D341Med (cell line): ENCODE measurements at regions not wholly inside any gene's neighbourhood (a gene's known extent, or its start where the extent isn't known, plus 50 kb on each side); places are given as distances from the start of the nearest gene placed in this dataset.

Experiments
- DNase-seq: peaks from one replicate; pipeline ENCODE4 v3.0.0; 2012; ENCODE audit warnings: low spot score

GRCh38 chr2:34950797-34951196 is 1351.7 kb upstream of the FAM98A start:
- no peak for DNase-seq

- DNase-seq: no peak
Observed at GRCh38 chr2:34949316-34949715, 1350.2 kb upstream of the FAM98A start.

- peak; percentile 6 for DNase-seq
Observed at GRCh38 chr2:34936089-34936488, 1337.0 kb upstream of the FAM98A start.

DNA sequence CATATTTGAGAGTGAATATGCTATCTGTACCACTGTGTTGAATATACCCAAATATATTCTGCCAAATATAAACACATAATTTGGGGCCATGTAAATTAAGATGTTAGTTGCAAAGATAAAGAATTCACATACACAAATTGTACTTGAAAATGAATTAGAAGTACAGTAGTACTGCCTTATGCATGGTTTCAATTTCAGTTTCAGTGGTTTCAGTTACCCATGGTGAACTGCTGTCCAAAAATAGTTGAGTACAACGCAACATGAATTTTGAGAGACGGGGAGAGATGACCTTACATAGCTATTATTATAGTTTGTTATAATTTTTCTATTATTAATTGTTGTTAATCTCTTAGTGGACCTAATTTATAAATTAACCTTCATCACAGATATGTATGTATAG is 1313.0 kb upstream of the FAM98A start:
- no peak for DNase-seq

GRCh38 chr2:34909992-34910705 is 1311.0 kb upstream of the FAM98A start:
- DNase-seq: no peak

DNA sequence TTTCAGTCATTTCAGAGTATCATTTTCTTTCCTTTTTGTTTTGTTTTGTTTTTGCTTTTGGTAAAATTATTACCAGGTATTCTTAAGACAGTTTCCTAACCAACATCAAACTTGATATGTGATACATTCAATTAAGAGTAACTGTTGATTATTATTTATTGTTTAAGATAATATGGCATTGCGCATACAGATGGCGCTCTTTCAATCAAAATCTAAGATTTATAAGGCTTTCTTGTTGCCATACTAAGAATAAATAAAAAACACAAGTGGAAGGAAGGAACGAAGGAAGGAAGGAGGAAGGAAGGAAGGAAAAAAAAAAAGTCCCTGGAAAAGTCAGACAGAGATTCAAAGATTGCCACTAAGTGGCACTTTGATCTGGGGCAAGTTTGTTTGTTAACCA is 1308.7 kb upstream of the FAM98A start:
- DNase-seq: no peak

- DNase-seq: no peak
Observed at GRCh38 chr2:34901739-34902138, 1302.6 kb upstream of the FAM98A start.

DNA sequence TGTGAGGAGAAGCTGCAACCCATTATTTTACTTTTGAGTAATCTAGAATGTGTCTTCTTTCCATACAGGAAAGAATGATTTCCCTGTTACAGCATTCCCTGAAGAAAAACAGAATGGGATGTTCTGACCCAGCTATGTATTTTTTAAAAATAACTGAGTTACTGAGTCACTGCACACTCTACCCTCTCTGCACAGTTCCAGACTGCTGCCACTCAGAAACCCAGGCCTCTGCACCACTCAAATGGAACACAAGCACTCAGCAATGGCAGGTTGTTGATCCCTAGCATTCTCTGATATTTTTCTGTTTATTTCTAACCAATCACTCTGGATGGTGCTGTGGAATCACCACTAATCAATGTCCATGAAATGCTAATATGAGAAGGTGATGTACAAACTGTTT is 1300.0 kb upstream of the FAM98A start:
- DNase-seq: no peak

DNA sequence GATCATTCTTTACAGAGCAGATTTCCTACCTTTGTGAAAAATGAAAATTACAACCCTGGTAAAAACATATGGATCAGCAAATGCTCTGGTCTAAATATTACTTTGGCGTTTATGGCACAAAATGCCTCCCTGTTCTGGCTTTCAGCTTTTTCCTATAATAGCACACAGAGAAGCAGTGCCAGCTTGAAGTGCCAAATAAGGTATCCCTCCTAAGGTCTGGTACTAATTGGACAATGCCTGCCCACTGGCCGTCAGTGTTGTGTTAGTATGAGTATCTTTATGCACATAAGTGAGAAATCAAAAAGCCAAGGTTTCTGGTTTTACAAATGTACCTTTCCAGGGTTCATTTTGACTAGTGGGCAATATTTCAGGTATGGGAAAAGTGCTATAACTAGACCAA is 1293.7 kb upstream of the FAM98A start:
- DNase-seq: no peak

GRCh38 chr2:34892256-34892655 is 1293.2 kb upstream of the FAM98A start:
- no peak for DNase-seq

DNA sequence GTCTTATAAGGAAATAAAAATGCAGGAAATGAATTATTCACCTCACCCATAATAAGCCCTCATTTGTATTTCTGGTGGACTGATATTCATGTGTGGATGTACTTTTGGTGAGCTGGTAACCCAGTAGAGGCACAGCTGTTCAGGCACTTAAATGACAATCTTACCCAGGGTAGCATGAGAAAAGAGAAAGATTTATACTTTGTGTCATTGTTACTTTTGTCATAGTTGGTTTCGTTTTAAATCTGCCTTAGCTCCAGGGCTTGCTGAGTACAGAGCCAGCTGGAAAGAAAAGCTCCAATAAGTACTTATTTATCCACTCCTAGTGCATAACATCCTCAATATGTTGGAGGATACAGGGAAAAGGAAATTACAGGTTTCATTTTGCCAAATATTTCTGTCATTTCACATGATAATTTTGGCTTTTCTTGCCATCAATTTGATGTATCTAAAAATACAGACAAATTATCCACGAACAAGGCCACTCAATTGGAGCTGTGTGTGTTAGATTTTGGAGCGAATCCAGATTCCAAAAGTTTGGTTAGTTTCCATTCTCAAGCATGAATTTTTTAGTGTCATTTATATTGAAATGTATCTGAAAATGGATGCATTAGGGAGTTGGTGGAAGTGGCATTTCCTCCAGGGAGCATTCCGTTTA is 1276.1 kb upstream of the FAM98A start:
- no peak for DNase-seq

GRCh38 chr2:34853646-34854045 is 1254.5 kb upstream of the FAM98A start:
- no peak for DNase-seq

DNA sequence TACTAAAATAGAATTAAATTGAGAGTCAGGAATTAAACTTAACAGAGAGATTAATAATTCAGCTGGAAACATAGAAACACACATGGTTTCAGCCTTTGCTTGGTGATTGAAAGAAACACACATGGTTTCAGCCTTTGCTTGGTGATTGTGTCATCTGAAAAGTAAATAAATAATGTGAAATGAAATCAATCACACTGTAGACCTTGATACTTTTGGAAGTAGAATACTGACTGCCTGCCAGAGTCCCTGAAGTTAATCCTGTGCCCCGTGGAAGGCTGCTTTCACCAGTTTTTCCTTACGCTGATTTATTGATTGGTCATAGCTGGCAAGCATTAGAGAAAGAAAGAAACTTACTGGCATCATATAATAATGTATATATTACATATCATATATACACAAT is 1252.7 kb upstream of the FAM98A start:
- DNase-seq: no peak

DNA sequence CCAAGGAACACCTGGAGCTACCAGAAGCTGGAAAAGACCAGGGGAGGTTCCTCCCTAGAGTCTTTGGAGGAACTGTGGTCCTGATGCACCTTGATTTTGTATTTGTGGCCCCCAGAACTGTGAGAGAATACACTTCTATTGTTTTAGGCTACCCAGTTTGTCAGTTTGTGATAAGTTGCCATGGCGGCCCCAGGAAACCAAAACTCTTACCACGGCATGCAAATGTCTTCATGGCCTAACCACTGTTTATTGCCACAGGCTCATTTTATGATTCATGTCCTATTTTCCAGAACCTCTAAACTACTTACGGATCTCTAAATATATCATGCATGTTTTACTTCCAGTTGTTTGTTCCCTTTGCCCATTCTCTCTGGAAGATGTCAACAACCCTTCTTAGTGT is 1250.7 kb upstream of the FAM98A start:
- DNase-seq: no peak

GRCh38 chr2:34848691-34849090 is 1249.6 kb upstream of the FAM98A start:
- DNase-seq: no peak

GRCh38 chr2:34848132-34848531 is 1249.0 kb upstream of the FAM98A start:
- DNase-seq: no peak

DNA sequence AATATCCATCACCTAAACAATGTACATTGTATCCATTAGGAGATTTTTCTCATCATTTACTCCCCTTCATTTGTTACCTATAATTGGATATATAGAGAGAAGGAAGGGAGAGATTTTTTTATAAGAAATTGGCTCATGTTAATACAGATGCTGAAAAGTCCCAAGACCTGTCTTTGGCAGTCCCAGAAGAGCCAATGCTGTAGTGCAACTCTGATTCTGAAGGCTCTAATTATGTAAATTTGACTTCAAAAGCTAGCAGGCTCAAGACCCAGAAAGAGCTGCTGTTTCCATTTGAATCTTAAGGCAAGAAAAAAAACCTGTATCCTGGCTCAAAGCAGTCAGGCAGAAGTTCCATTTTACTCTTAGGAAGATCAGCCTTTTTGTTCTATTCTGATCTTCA is 1245.5 kb upstream of the FAM98A start:
- DNase-seq: no peak

DNA sequence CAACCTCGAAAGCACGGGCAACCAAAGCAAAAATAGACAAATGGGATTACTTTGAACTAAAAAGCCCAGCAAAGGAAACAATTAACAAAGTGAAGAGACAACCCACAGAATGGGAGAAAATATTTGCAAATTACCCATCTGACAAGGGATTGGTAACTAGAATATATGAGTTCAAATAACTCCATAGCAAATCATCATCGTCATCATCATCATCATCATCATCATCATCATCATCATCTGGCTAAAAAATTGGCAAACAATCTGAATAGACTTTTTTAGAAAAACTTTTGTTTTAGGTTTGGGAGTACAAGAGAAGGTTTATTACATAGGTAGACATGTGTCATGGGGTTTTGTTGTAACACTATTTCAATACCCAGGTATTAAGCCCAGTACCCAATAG is 1239.3 kb upstream of the FAM98A start:
- no peak for DNase-seq

- no peak for DNase-seq
Observed at GRCh38 chr2:34836361-34836760, 1237.3 kb upstream of the FAM98A start.

DNA sequence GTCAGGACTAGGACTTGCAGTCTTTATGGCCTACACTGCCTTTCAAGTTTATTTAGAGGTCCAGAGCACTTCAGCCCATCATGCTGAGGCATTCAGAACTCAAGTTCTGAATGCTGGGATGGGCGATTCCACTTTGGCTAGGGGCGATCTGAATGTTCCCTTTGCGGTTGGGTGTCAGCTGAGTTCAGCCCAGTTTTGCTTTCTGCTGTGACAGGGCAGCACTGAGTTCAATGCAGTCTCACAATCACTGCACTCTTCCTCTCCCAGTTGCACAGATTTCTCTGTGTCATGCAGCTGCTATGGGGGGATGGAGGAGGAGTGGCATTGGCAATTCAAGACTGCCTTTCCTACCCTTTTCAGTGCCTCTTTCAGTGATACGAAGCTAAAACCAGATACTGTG is 1232.0 kb upstream of the FAM98A start:
- no peak for DNase-seq

DNA sequence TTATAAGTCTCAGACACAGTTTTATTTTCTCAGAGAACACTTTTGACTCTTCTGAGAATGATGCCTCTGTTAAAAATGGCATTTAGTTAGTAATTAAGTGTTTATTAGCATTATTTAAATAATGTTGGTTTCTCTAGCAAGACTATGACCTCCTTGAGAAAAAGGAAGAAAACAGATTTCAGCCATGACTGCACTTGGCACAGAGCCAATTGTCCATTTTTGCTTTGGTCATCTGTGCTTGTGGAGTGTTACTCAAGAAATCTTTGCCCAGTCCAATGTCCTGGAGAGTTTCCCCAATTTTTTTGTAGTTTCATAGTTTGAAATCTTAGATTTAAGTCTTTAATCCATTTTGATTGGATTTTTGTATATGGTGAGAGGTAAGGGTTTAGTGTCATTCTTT is 1229.4 kb upstream of the FAM98A start:
- no peak for DNase-seq

- DNase-seq: no peak
Observed at GRCh38 chr2:34827398-34827797, 1228.3 kb upstream of the FAM98A start.

GRCh38 chr2:34825686-34826085 is 1226.6 kb upstream of the FAM98A start:
- DNase-seq: no peak

DNA sequence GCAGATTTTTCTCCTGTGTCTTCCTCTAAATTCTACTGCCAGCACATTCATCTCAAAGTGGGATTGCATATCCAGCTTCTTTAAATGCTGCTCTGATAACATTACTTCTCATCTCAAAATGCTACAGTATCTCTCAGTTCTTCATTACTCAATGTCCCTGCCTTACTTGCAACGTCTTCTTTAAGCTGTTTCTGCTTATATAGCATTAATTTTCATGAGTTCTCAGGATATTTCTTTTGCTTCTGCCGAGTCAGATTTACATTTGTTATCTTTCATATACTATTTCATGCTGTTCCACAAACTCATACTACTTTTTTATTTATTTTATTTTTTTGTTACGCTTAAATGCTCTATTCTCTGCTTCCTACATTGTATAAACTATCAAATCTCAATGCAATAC is 1223.5 kb upstream of the FAM98A start:
- no peak for DNase-seq
